Kidney (tissue), 13 donors: ENCODE measurements at regions not wholly inside any gene's neighbourhood (a gene's known extent, or its start where the extent isn't known, plus 50 kb on each side); places are given as distances from the start of the nearest gene placed in this dataset.

ENCODE experiments used
- DNase-seq, 5 donors: peaks; one replicate each; pipeline ENCODE4 v3.0.0-alpha.2; 2013 to 2020
- FAIRE-seq: peaks from 2 replicates; lab custom pipeline; 2012; peaks lifted over from hg19 to GRCh38; lab: Jason Lieb, UNC
- H3K27ac ChIP-seq, 2 donors: one replicate each; pipeline ENCODE4 v1.7.0; 2013; ENCODE audit warnings: low read depth in 2 of 2, low read length in 2 of 2, inconsistent platforms in 1 of 2
- H3K27me3 ChIP-seq: one replicate; pipeline ENCODE4 v1.7.1; 2013; ENCODE audit warnings: low read length, inconsistent platforms; ENCODE audit not compliant: control insufficient read depth, insufficient read depth
- H3K36me3 ChIP-seq, 3 donors: one replicate each; pipeline versions ENCODE4 v1.7.0 to v1.7.1; 2013; ENCODE audit warnings: low read length in 3 of 3, control low read depth in 1 of 3, inconsistent platforms in 1 of 3; ENCODE audit not compliant: insufficient read depth in 3 of 3, control insufficient read depth in 2 of 3
- H3K4me1 ChIP-seq, 3 donors: one replicate each; pipeline versions ENCODE4 v1.7.0 to v1.7.1; 2013; ENCODE audit warnings: low read length in 3 of 3, inconsistent platforms in 1 of 3, low read depth in 1 of 3; ENCODE audit not compliant: control insufficient read depth in 2 of 3, insufficient read depth in 2 of 3
- H3K4me3 ChIP-seq, 3 donors: one replicate each; pipeline versions ENCODE4 v1.7.0 to v1.8.1; 2013; ENCODE audit warnings: low read length in 3 of 3, control low read depth in 1 of 3, inconsistent platforms in 1 of 3
- H3K9ac ChIP-seq, 3 donors: one replicate each; pipeline versions ENCODE4 v1.7.0 to v1.7.1; 2013; ENCODE audit warnings: low read length in 3 of 3, control low read depth in 1 of 3, inconsistent platforms in 1 of 3
- H3K9me3 ChIP-seq, 3 donors: one replicate each; pipeline versions ENCODE4 v1.7.0 to v1.7.1; 2013; ENCODE audit warnings: low read length in 3 of 3, control low read depth in 1 of 3, inconsistent platforms in 1 of 3; ENCODE audit not compliant: control insufficient read depth in 2 of 3, insufficient read depth in 1 of 3
- CTCF ChIP-seq: IDR thresholded peaks from 3 replicates; pipeline ENCODE4 v1.5.1; 2012; ENCODE audit warnings: mild to moderate bottlenecking, moderate library complexity, borderline replicate concordance; ENCODE audit not compliant: insufficient read depth; ENCODE audit errors: extremely low read depth
- intact Hi-C: fragments of 100-400 bp; cut with DNase I; formaldehyde crosslinking; loops from one replicate; pipeline ENCODE4 v1.11.1; 2022
- donor health status: control.
- donor health status: control.
- donor health status: control.
- donor health status: control.
- donor health status: control.
- donor health status: DM: yes; HTN: yes; CAD: no.
- donor health status: Normal renal cell carcinoma (clear cell type).

GRCh38 chr9:79003514-79003913 is 568.3 kb upstream of the TLE4 start:
- H3K4me1 ChIP-seq, result no peaks in the 10 kb centered on the region
- intact Hi-C loops, result no loop called here
- no peak overlapping the region for H3K4me3 ChIP-seq
- H3K36me3 ChIP-seq, result no peaks in the 10 kb centered on the region
- no peak for TF ChIP-seq CTCF
- no peaks in the 10 kb centered on the region for H3K27me3 ChIP-seq
- no peak overlapping the region for H3K9ac ChIP-seq
- no peak overlapping the region for H3K27ac ChIP-seq
- no peaks in the 10 kb centered on the region for H3K9me3 ChIP-seq
- FAIRE-seq, result no peak
- DNase-seq, result no peak

DNA sequence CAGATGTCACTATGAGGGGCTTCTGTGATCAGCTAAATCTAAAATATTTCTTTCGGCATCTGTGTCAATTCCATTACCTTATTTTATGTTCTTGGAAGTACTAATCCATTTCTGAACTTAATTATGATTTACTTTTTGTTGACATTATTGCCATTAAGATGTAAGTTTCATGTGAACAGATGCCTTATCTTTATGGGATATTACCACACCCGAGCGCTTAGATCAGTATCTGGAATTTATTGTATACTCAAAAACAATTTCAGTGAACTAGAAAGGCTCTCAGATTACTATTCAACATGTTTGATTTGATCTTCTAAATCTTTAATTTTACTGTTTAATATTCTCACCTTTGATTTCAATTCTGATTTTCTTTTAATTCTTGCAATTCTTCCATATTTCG is 567.7 kb upstream of the TLE4 start:
- no peaks in the 10 kb centered on the region for H3K36me3 ChIP-seq
- no peak for TF ChIP-seq CTCF
- H3K4me3 ChIP-seq, result no peak overlapping the region
- no peaks in the 10 kb centered on the region for H3K9me3 ChIP-seq
- intact Hi-C loops, result no loop called here
- H3K9ac ChIP-seq, result no peak overlapping the region
- H3K27ac ChIP-seq, result no peak overlapping the region
- no peak for DNase-seq
- FAIRE-seq, result no peak
- H3K4me1 ChIP-seq, result no peaks in the 10 kb centered on the region
- H3K27me3 ChIP-seq, result no peaks in the 10 kb centered on the region

- Histone ChIP-seq H3K4me1 (no peaks in the 10 kb centered on the region), H3K4me3 (no peak overlapping the region), H3K9ac (no peak overlapping the region), H3K9me3 (no peaks in the 10 kb centered on the region), H3K36me3 (no peaks in the 10 kb centered on the region), H3K27ac (no peak overlapping the region), H3K27me3 (no peaks in the 10 kb centered on the region)
- intact Hi-C loops, result no loop called here
- DNase-seq, result peak in 3 of 5 donors; percentile 23 to 64 (median 30)
- no peak for TF ChIP-seq CTCF
- FAIRE-seq, result no peak
Observed at GRCh38 chr9:79006546-79006945, 565.2 kb upstream of the TLE4 start.

GRCh38 chr9:79007701-79008483 is 563.9 kb upstream of the TLE4 start:
- TF ChIP-seq CTCF, result no peak
- H3K4me1 ChIP-seq, result no peaks in the 10 kb centered on the region
- no peaks in the 10 kb centered on the region for H3K9me3 ChIP-seq
- no peak overlapping the region for H3K9ac ChIP-seq
- intact Hi-C loops, result no loop called here
- no peaks in the 10 kb centered on the region for H3K27me3 ChIP-seq
- no peak overlapping the region for H3K4me3 ChIP-seq
- H3K36me3 ChIP-seq, result no peaks in the 10 kb centered on the region
- FAIRE-seq, result no peak
- H3K27ac ChIP-seq, result no peak overlapping the region
- DNase-seq, result no peak
